DMS53 treated with DMSO at 0.1 percent for 48 hours (cell line): ENCODE measurements at regions not wholly inside any gene's neighbourhood (a gene's known extent, or its start where the extent isn't known, plus 50 kb on each side); places are given as distances from the start of the nearest gene placed in this dataset.
"Not testable (repeated sequence)": the region's sequence is repeated elsewhere in the genome, so short reads cannot be mapped to it uniquely, and the experiment has no call there.

Experiments
- DNase-seq: peaks from one replicate; lab custom pipeline; 2025; ENCODE audit not compliant: unreplicated experiment; lab: John Stamatoyannopoulos, UW

GRCh38 chr2:34875091-34875745, 1276.1 kb upstream of the FAM98A start:
- no peak for DNase-seq

GRCh38 chr2:34853646-34854045, 1254.5 kb upstream of the FAM98A start:
- no peak for DNase-seq

- DNase-seq, result no peak
Measured at GRCh38 chr2:34851804-34852203, 1252.7 kb upstream of the FAM98A start.

- DNase-seq, result no peak
Measured at GRCh38 chr2:34849827-34850226, 1250.7 kb upstream of the FAM98A start.

- DNase-seq, result no peak
Measured at GRCh38 chr2:34848691-34849090, 1249.6 kb upstream of the FAM98A start.

GRCh38 chr2:34848132-34848531, 1249.0 kb upstream of the FAM98A start:
- no peak for DNase-seq

- DNase-seq, result no peak
Measured at GRCh38 chr2:34844629-34845028, 1245.5 kb upstream of the FAM98A start.

GRCh38 chr2:34838408-34838807, 1239.3 kb upstream of the FAM98A start:
- no peak for DNase-seq

GRCh38 chr2:34836361-34836760, 1237.3 kb upstream of the FAM98A start:
- DNase-seq, result no peak

GRCh38 chr2:34831096-34831495, 1232.0 kb upstream of the FAM98A start:
- DNase-seq, result no peak

- no peak for DNase-seq
Measured at GRCh38 chr2:34828481-34828880, 1229.4 kb upstream of the FAM98A start.

- no peak for DNase-seq
Measured at GRCh38 chr2:34827398-34827797, 1228.3 kb upstream of the FAM98A start.

GRCh38 chr2:34825686-34826085, 1226.6 kb upstream of the FAM98A start:
- DNase-seq, result no peak

GRCh38 chr2:34822616-34823015, 1223.5 kb upstream of the FAM98A start:
- no peak for DNase-seq

GRCh38 chr2:34815052-34815741, 1216.1 kb upstream of the FAM98A start:
- peak; percentile 41 for DNase-seq

GRCh38 chr2:34810456-34810855, 1211.4 kb upstream of the FAM98A start:
- no peak for DNase-seq

- no peak for DNase-seq
Measured at GRCh38 chr2:34808426-34808825, 1209.3 kb upstream of the FAM98A start.

GRCh38 chr2:34806891-34807290, 1207.8 kb upstream of the FAM98A start:
- DNase-seq, result no peak

GRCh38 chr2:34806396-34806795, 1207.3 kb upstream of the FAM98A start:
- DNase-seq, result no peak

- DNase-seq, result no peak
Measured at GRCh38 chr2:34799556-34799955, 1200.5 kb upstream of the FAM98A start.

GRCh38 chr2:34795586-34795985, 1196.5 kb upstream of the FAM98A start:
- not testable (repeated sequence) for DNase-seq

- DNase-seq, result no peak
Measured at GRCh38 chr2:34789169-34789568, 1190.1 kb upstream of the FAM98A start.

GRCh38 chr2:34787341-34787740, 1188.2 kb upstream of the FAM98A start:
- no peak for DNase-seq
